SK-N-SH treated with all-trans-retinoic acid at 6 μM for 48 hours (cell line): ENCODE measurements at regions not wholly inside any gene's neighbourhood (a gene's known extent, or its start where the extent isn't known, plus 50 kb on each side); places are given as distances from the start of the nearest gene placed in this dataset.

Experiments used
- CSRNP3 ChIP-seq: fragments of 250-450 bp; sonication (Bioruptor Pico); IDR thresholded peaks from 2 replicates; pipeline ENCODE4 v1.5.1; 2021; ENCODE audit warnings: mild to moderate bottlenecking, moderate library complexity
- ISL1 ChIP-seq: fragments of 250-450 bp; sonication (Bioruptor Pico); IDR thresholded peaks from 2 replicates; pipeline ENCODE4 v2.1.2; 2022; ENCODE audit warnings: mild to moderate bottlenecking, moderate library complexity
- OSR1 ChIP-seq: fragments of 250-450 bp; sonication (Bioruptor Pico); IDR thresholded peaks from 2 replicates; pipeline ENCODE4 v1.8.0; 2022; ENCODE audit warnings: moderate library complexity, mild to moderate bottlenecking, inconsistent platforms
- PATZ1 ChIP-seq: fragments of 250-450 bp; sonication (Bioruptor Pico); IDR thresholded peaks from 2 replicates; pipeline ENCODE4 v1.8.0; 2020; ENCODE audit warnings: mild to moderate bottlenecking, moderate library complexity, borderline replicate concordance
- POU6F1 ChIP-seq: fragments of 250-450 bp; sonication (Bioruptor Pico); IDR thresholded peaks from 2 replicates; pipeline ENCODE4 v1.8.0; 2021; ENCODE audit warnings: low read depth, mild to moderate bottlenecking, moderate library complexity, borderline replicate concordance
- RARB ChIP-seq: fragments of 250-450 bp; sonication (Bioruptor Pico); IDR thresholded peaks from 2 replicates; pipeline ENCODE4 v1.8.0; 2021; ENCODE audit warnings: mild to moderate bottlenecking, moderate library complexity
- TSHZ2 ChIP-seq: fragments of 250-450 bp; sonication (Bioruptor Pico); IDR thresholded peaks from 2 replicates; pipeline ENCODE4 v1.5.0; 2020; ENCODE audit warnings: mild to moderate bottlenecking, moderate library complexity
- ZFP30 ChIP-seq: fragments of 450-650 bp; formaldehyde crosslinking; IDR thresholded peaks from 2 replicates; pipeline ENCODE4 v1.5.0; 2022; ENCODE audit warnings: mild to moderate bottlenecking, moderate library complexity
- ZNF8 ChIP-seq: fragments of 450-650 bp; formaldehyde crosslinking; IDR thresholded peaks from 2 replicates; pipeline ENCODE4 v1.5.0; 2020; ENCODE audit warnings: mild to moderate bottlenecking, moderate library complexity

GRCh38 chr20:58139849-58140786 is 88.3 kb downstream of the ANKRD60 start:
- TF ChIP-seq ZFP30 (CRISPR knock-in tag) (no peak), TSHZ2 (no peak), CSRNP3 (CRISPR knock-in tag) (no peak), ISL1 (CRISPR knock-in tag) (no peak), ZNF8 (CRISPR knock-in tag) (no peak), RARB (CRISPR knock-in tag) (no peak), PATZ1 (CRISPR knock-in tag) (no peak), OSR1 (CRISPR knock-in tag) (no peak), POU6F1 (no peak)
